ENCODE measurements at regions not wholly inside any gene's neighbourhood (a gene's known extent, or its start where the extent isn't known, plus 50 kb on each side); places are given as distances from the start of the nearest gene placed in this dataset.
"Not testable (repeated sequence)": the region's sequence is repeated elsewhere in the genome, so short reads cannot be mapped to it uniquely, and the experiment has no call there.

DNA sequence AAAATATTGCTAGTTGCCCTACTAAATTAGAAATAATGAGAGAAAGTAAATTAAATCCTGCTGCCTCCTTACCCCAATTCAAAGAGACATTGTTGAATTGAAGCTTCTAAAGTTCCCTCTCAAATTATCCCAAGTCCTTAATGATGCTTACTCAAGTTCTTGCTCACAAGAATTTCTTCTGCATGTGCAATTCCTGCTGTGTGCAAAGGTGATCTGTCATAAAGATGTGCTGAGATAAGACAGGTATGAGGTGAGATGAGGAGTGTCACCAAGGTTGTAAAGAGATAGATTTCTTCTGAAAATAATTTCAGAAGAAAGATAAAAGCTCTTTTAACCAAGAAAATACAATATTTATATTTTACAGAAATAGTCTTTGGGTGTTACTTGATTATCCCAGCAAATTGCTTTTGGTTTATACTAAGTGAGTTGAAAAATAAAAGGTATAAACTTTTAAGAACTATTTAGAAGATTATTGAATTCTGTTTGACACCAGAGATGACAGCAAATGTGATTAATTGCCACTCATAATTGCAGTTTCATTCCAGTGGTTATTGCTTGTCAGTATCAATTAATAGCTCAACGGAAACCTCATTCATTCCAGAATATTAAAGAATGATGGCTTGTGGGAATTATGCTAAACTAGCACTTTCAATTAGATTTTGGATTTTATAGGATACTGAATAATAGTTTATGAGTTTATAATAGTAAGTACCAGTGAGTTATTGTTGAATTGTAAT lies 674.3 kb downstream of the STK39 start:
- DNase-seq = no peak

DNA sequence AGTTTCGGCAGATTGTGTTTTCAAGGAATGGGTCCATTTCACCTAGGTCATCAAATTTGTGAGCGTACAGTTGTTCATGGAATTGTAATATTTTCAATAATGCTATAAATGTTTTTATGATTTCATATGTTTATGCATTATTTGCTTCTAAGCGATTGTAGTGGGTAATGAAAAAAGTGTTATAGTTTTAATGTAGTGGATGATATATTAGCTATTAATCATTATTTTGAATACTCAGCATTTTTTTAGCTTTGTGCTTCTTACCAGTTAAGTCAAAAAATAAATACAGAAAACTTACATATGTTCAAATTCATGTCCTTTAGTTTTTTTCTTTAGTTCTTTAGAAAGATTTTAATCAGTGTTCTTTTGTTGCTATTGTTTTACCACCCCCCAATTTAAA lies 677.0 kb downstream of the STK39 start:
- no peak for DNase-seq

DNA sequence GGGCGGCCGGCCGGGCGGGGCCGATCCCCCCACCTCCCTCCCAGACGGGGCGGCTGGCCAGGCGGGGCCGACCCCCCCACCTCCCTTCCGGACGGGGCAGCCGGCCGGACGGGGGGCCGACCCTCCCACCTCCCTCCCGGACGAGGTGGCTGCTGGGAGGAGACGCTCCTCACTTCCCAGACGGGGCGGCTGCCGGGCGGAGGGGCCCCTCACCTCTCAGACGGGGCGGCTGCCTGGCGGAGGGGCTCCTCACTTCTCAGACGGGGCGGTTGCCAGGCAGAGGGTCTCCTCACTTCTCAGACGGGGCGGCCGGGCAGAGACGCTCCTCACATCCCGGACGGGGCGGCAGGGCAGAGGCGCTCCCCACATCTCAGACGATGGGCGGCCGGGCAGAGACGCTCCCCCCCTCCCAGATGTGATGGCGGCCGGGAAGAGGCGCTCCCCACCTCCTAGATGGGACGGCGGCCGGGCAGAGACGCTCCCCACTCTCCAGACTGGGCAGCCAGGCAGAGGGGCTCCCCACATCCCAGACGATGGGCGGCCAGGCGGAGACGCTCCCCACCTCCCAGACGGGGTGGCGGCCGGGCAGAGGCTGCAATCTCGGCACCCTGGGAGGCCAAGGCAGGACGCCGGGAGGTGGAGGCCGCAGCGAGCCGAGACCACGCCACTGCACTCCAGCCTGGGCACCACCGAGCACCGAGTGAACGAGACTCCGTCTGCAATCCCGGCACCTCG lies 675.8 kb downstream of the XIRP2 start:
- not testable (repeated sequence) for DNase-seq

- DNase-seq = not testable (repeated sequence)
These were observed 670.2 kb downstream of the XIRP2 start for GRCh38 chr2:167558272-167558991.

GRCh38 chr2:167555098-167555720 lies 666.9 kb downstream of the XIRP2 start:
- DNase-seq = no peak

DNA sequence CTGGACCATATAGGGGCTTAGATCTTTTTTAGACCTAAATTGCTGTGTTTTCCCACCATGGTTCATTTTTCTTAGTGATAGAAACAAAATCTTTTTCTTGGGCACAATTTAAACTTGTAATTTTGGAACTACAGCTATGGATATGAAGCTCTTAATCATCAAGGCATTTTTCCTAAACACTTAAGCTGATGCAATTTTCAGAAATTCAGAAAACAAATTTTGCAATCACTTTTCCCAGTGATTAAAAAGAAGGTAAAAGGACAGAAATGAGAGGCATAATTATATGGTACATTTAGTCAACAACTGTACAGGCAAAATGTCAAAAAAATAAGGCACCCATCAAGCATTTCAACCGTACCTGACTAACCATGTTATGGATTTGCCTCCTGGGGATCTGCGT lies 665.4 kb downstream of the XIRP2 start:
- DNase-seq = no peak

GRCh38 chr2:167551416-167551815 lies 663.1 kb downstream of the XIRP2 start:
- DNase-seq = peak; percentile 4

- peak; percentile 7 for DNase-seq
These were observed 662.2 kb downstream of the XIRP2 start for GRCh38 chr2:167550448-167550847.

- DNase-seq = no peak
These were observed 660.1 kb downstream of the XIRP2 start for GRCh38 chr2:167548396-167548795.

DNA sequence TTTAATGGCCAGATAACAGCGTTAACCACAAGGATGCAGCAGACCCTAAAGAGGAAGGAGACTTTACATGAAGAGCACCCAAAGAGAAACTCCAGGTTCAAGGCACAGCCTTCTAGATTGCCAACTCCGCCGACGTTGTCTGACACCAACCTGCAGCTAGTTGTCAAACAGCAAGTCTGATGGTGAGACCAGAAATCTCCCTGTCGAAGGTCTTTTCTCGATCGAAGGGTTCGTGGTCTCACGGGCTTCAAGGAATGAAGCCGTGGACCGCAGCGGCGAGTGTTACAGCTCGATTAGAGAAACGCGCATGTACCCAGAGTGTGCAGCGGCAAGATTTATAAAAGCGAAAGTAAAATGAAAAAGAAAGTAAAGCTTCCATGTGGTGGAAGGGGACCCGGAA lies 656.3 kb downstream of the XIRP2 start:
- no peak for DNase-seq

DNA sequence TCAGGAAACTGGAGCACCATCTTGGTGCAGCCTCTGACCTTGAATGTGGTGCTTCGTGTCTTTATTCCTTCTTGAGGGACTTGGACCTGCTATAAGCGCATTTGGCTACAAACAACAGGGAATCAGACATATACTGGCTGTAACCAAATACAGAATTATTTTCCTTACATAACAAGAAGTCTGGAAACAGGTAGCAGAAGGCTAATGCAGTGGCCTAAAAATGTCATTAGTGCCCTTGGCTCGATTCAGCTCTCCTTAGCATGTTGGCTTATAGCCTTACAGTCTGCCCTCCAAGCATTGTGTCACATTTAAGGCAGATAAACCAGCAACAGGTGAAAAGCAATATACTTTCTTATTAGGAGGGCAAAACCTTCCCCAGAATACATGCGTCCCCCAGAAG lies 655.4 kb downstream of the XIRP2 start:
- DNase-seq = no peak

DNA sequence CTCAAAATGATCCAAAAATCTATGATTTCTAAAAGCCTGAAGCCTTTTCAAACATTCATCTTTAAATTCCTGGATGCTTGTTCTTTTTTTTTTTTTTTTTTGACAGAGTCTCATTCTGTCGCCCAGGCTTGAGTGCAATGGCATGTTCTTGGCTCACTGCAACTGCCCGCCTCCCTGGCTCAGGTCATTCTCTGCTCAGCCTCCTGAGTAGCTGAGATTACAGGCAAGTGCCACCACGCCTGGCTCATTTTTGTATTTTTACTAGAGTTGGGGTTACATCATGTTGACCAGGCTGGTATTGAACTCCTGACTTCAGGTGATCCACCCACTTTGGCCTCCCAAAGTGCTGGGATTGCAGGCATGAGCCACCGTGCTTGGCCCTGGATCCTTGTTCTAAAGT lies 649.5 kb downstream of the XIRP2 start:
- DNase-seq = no peak

DNA sequence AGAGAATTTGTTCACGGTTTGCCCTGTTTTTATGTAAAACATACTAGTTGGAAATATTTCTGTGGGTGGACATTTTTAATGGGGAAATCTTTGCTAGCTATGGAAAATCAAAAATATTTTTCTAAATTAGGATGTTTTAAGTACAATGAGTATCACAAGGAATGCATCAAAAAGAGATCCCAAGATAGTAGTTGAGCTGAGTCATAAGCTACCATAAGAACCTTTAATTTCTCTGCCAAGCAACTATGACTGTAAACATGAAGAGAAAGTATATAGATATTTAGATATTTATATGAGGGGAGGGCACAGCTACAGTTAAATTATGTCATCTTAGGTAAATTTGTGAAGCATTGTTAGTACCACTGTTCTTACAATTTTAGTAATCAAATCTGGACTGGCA lies 646.2 kb downstream of the XIRP2 start:
- no peak for DNase-seq

- DNase-seq = no peak
These were observed 636.5 kb downstream of the XIRP2 start for GRCh38 chr2:167524786-167525185.

DNA sequence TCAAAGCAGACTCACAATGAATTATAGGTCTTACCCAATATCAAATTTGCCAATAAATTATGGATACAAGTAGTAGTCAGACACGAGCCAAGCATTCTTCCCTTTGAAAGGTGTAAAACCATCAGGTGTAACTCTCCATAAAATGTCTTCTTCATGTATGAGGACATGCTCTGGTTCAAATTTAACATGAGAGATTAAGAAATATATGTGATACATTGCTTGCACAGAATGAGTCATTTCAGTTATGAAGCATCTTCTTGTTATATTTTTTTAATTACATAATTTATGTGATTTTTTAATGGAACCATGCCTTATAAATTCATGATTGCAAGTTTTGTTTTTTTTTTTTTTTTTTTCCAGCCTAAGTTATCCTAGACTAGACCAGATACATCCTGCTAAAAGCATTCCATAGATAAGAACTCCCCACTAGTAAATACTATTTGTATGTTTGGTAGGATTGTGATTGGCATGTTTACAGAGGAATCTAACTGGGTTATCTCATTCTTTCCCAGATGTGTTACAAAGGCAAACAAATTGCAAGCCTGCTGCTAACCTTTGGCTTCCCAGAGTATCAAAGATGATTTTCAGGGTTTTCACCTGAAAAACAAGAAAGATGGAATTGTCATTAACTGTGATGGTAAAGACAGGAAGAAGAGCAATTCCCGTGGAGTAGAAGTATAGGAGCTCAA lies 621.9 kb downstream of the XIRP2 start:
- peak; percentile 3 for DNase-seq

- peak; percentile 77 for DNase-seq
These were observed 621.3 kb downstream of the XIRP2 start for GRCh38 chr2:167509586-167509985.

DNA sequence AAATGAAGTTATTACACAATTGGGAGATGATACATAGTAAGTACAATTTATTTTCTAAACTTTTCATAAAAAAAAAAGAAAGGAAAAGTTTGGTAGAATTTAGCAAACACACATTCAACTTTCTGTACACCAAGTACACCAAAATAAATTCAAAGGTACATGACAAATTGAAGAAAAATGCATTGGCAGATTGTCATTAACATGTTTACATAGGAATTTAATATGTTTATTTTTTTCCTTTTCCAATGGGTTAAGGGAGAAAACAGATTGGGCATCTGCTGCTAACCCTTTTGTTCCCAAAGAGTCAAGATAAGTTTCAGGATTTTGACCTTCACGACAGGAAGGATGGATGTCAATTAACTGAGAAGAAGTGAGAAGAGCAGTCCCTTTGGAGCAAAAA lies 620.4 kb downstream of the XIRP2 start:
- DNase-seq = no peak

GRCh38 chr2:167506395-167506794 lies 618.1 kb downstream of the XIRP2 start:
- no peak for DNase-seq

DNA sequence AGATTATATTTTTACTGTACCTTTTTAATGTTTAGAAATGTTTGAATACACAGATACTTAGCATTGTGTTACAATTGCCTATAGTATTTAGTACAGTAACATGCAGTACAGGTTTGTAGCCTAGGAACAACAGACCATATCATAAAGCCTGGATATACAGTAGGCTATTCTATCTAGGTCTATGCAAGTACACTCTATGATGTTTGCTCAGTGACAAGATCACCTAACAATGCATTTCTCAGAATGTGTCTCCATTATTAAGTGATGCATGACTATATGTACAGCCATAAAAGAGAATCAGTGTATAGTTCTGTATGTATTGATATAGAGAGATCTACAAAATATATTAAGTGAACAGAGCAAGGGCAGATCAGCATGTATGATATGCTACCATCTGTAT lies 616.4 kb downstream of the XIRP2 start:
- no peak for DNase-seq

- DNase-seq = no peak
These were observed 615.8 kb downstream of the XIRP2 start for GRCh38 chr2:167504061-167504460.

GRCh38 chr2:167501618-167502017 lies 613.3 kb downstream of the XIRP2 start:
- DNase-seq = no peak

- DNase-seq = no peak
These were observed 605.6 kb downstream of the XIRP2 start for GRCh38 chr2:167493862-167494261.

GRCh38 chr2:167492486-167492885 lies 604.2 kb downstream of the XIRP2 start:
- DNase-seq = no peak

All from EL (cell line).